ENCODE measurements at regions not wholly inside any gene's neighbourhood (a gene's known extent, or its start where the extent isn't known, plus 50 kb on each side); places are given as distances from the start of the nearest gene placed in this dataset.

- TF ChIP-seq CTCF (IDR thresholded peaks at IDR 0.05; ENCODE audit: insufficient read depth, low read length) = no peak
- TF ChIP-seq REST (IDR thresholded peaks at IDR 0.05; ENCODE audit: insufficient replicate concordance, low read depth) = no peak
Measured at GRCh38 chr3:102066470-102066869, 217.2 kb downstream of the NFKBIZ start.

Data from HL-60 (cell line).